HG02885 (cell line): ENCODE measurements at regions not wholly inside any gene's neighbourhood (a gene's known extent, or its start where the extent isn't known, plus 50 kb on each side); places are given as distances from the start of the nearest gene placed in this dataset.

Experiments
- ATAC-seq: cut with Tn5 transposase; IDR thresholded peaks from one replicate; pipeline ENCODE4 v1.9.1; 2021; ENCODE audit warnings: mild to moderate bottlenecking; ENCODE audit not compliant: unreplicated experiment, poor library complexity

DNA sequence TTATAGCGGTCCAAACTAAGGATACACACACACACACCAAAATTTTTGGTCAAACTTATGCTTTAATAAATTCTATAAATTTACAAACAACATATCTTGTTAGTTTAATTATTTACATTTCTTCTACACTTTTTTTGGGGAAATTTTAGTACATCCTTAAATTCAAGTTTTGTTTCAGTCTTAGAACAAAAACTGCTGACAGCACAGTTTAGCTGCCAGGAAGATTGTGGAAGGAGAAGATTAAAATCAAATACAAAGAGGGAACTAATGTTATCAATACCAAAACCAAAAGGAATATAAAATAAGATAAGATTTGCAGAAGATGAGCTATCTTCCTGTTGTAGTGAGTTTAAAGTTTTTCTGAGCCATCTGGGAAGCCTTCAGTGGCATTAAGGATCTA lies 368.8 kb downstream of the AASDHPPT start:
- ATAC-seq: no peak

DNA sequence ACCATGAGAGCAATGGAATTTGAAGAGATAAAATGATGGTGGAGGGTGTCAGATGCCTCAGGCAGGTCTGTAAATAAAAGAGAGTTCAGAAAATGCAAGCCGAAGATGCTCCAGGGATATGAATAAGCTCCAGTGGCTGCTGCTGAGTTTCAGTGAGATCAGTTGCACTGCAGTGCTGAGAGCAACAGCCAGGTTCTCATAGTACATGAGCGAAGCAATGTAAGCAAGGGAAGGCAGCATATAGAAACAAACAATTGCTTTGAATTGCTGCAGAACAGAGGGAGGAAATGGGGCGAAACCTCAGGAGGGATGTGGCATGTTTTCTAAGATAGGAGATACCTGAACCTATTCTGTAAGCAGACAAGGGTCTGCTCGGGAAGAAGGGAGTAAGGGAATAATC lies 369.5 kb downstream of the AASDHPPT start:
- ATAC-seq: no peak

DNA sequence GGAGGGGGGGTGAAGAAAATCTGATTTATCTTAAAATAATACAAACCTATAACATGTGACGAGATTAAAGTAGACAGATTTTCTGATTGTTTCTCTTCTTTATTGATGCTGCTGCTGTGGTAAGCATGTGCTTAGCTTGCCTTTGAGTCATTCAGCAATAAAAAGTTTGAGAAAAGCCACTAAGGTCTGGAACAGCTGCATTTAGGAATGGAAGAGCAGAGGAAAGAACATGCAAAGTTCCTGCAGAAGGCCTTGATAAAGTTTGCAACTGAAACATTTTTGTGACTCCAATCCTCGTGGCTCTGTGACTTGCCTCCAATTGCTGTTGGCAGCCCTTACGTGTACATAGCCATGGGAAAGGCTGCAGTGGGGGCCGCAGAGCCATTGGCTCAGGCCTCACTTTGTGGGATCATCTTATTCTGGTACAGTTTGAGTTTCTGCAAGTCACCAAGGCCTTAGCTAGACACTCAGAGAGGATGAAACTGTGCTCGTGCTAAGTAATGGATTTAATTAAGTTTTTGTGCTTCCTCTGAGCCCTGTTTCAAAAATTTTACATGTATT lies 370.2 kb downstream of the AASDHPPT start:
- no peak for ATAC-seq

DNA sequence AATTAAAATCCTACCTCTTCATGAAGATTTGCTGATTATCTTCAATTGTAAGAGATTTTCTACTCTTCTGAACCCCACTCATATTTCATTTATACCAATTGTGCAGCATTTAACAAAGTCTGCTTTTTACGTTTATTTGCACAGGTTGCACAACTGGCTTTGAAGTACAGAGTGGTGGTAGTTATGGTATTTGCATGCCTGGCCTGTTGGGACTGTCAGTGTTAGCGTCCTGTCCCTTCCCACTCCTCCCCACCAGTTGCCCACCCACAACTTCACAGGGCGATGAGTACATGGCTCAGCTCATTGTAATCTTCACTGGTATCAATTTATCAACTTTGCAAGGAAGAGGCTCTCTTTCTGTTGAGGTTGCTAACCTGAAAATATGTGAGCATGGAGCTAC lies 372.3 kb downstream of the AASDHPPT start:
- ATAC-seq: no peak

DNA sequence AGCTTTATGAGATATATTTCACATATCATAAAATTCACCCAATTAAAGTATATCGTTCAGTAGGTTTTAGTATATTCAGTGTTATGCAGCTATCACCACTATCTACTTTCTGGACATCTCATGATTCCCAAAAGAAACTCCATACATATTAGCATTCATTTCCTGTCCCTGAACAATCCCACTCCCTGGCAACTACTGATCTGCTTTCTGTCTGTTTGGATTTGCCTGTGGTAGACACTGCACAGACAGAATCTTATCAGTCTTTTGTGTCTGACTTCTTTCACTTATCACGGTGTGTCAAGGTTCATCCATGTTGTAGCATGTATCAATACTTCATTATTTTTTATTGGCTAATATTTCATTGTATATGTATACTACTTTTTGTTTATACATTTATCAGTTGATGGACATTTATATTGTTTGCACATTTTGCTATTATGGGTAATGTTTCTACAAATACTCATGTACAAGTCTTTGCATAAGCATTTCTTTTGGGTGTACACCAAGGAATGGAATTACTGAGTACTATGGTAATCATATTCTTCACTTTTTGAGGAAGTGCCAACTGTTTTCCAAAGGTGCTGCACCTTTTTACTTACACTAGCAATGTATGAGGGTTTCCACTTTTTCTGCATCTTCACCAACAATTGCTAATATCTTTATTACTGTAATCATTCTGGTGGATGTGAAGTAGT lies 373.9 kb downstream of the AASDHPPT start:
- no peak for ATAC-seq

DNA sequence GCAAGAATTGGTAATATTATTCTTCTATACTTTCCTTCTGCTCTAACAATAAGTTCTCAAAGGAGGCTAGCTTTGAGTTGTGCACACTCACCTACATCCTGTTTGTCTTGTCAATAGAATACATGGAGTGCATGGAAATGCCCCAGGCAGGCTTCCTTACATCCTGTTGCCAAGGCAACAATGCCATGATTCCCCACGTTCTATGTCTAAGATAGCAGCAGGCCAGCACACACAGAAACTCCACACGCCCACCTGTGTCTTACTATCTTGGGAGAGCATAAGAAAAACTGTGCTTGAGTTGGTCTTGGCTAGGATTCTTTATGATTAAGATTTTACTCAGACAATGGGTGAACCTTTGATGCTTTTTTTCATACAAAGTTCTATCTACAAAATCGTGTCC lies 379.2 kb downstream of the AASDHPPT start:
- ATAC-seq: no peak

DNA sequence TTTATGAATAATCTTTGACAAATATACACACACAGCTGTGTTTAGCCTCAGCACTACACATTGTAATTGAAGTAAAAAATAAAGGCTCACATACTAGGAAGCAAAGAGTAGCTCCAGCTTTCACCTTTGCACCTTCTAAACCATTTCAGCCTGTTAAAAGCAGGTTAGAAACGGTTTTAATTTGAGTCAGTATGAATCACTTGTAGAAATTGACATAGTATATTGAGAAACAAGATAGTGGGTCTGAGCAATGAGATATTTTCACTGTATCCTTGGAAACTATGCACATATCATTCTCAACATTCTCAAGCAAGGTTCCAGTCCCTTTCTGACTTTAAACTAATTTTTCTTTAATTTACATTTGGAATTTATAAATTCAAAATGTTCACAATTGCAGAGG lies 380.3 kb downstream of the AASDHPPT start:
- ATAC-seq: no peak

DNA sequence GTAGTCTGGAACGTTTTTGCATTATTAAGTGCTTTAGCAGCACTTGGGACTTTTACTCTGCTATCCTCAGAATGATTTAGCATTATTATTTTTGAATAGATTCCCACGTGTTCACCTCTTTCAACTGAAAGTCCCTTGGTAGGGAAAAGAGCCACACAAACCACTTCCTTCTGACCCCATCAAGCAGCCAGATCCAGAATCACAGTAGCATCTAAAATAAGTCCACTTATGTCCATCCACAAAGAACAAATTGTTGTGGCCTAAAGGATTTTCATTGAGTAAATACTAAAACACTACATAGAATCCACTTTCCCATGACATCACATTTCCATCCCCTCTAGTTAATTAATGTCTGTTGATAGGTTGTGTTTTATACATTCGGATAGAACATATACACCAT lies 381.7 kb downstream of the AASDHPPT start:
- ATAC-seq: no peak

DNA sequence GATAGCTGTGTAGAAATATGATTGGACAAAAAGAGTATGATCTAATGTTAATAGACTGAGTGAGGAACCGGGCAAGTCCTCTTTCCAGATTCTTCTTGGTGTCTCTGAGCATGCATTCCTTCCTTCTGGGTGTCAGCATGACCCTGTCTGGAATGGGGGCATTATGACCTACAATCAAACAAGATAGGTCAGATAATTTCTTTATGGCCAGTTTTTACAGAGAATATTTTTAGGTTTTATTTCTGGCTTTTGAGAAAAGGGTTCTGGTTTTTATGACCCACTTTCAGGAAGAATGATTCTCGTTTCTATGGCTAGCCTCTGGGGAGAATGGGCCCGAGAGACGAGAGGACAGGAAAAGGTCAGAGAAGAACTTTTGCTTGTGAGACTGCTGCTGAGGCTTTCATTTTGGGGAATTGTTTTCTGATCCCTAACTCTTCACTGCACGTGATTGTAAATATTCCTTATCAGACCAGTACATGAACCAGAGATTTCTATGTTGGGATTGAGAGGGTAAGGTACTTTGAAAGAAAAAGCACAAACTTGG lies 383.8 kb downstream of the AASDHPPT start:
- ATAC-seq: no peak

DNA sequence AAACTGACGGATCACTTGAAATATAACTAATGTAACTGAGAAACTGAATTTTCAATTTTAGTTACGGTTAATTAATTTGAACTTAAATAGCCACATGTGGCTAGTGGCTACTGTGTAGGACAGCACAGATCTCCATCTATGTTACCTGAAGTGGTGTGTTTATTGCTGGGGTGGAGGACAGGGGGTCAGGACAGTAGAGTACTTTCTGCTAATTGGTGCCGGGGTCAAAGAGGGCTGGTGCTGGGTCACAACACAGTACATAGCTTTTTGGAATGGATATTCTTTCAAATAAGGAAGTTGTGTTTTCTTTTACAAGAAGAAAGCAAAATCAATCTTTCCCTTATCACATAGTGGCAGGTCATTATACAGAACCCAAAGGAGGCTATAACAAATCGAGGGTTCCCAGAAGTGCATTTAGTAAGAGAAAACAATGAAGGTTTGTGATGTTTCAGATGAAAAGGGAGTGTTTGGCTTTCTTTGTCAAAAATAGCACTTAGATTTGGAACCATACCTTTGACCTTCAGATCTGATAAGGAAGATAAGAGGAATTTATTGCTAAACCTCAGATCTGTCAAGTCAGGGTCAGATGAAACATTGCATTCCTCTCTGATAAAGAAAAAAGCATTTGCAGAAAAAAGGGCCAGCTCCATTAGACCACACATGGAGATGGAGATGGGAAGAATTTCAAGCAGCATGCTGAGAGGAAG lies 384.5 kb downstream of the AASDHPPT start:
- ATAC-seq: no peak

DNA sequence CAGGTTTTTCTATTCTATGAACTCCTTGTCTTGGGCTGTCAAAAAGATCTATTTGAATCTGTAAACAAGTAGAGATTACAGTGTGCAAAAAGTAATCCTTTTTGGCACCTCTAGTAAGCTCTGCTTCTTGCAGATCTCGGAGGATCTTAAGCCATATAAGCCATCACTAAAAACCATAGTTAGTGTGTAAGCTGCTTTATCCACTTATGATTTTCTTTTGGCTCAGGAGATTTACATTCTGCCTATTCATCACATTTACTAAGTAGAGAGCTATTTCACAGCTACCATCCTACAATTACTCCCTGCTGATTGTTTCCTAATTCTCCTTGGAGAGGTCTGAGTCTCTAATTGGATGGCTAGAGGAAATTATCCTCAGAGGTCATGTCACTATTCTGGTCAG lies 385.7 kb downstream of the AASDHPPT start:
- ATAC-seq: no peak

DNA sequence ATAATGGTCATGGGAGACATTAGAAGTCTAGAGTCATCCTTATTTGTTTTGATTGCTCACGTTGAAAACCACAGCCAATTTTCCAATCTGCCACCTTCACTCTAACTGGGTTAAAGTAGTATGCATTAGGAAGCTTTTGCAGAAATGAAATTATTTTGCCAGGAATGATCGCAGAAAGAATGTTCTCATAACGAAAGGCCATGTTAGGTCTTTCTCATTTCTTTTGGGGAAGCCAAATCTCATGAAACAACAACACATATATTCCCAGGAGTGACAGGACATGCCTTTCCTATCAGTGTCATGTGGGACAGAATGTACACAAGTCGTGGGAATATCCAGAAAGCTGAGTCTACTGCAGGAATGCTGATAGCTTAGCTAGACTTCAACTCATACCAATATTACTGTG lies 386.3 kb downstream of the AASDHPPT start:
- ATAC-seq: no peak

DNA sequence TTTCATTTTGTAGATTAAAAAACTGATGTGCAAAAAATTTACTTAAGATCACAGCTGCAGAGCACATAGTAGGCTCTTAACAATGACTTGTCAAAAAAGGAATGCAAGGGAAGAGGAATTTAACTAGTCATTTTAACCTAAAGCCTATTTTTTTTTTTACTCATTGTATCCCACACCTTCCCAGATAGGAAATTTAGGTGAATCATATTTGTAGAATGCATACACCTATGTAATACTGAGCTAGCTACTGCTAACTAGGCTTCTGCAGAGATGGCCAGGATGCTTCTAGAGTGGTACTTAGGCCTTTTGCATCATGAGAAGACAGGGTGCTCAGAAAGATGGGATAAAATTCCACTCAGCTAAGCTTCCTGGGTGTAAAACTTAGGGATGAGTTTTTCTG lies 387.3 kb downstream of the AASDHPPT start:
- no peak for ATAC-seq

DNA sequence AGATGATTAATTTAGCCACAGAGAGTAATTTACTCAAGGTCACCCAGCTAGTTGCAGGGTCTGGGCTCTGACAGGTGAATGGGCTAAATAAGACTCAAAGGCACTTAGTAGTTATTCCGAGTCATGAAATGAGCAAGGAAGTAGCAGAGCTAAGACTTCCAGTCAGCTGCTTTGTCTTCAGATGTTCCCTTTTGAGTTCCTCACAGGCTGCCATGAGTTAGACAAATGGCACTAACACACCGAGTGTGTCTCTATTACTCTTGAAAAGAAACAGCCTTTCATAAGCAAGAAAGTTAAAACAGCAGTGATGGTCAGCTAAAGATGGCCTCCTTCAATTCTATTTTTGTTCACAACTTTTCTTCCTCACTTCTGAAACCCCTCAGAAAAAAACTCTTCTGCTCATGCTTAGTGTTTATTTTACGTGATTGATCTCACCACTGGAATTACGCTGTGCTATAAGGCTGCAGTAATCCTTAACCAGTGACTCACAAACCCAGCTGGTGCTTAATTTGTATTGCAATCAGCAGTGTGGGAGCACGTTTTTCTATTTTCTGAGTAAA lies 389.1 kb downstream of the AASDHPPT start:
- ATAC-seq: no peak

DNA sequence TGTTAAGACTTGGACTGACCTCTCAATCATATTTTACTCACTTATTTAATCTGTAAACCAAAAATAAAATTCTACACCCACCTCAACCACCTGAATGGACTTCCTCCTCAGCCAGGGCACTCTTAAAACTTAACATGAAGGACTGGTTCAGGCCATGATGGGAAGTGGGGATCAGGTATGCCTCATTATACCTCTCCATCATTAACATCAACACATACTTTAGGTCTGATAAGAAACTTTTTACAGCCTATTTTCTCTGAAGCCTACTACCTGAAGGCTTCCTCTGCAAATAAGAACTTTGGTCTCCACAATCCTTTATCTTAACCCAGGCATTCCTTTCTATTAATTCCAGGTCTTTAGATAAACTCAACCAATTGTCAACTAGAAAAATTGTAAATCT lies 390.0 kb downstream of the AASDHPPT start:
- ATAC-seq: no peak

DNA sequence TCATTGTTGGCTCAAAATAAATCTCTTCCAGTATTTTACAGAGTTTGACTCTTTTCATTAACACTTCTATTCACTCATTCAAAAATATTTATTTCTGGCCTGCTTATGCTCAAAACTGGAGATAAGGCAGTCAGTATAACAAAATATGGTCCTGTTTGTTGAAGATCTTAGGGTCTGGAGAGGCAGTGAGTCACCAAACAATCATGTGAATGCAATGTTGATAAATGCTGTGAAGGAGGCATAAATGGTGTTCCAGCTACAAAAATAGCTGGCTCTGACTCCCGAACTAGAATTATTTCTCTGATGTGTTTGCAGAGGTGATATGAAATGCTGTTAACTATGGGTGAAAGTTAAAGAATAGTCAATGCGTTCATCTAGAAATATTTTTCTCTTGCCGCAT lies 390.6 kb downstream of the AASDHPPT start:
- ATAC-seq: no peak

DNA sequence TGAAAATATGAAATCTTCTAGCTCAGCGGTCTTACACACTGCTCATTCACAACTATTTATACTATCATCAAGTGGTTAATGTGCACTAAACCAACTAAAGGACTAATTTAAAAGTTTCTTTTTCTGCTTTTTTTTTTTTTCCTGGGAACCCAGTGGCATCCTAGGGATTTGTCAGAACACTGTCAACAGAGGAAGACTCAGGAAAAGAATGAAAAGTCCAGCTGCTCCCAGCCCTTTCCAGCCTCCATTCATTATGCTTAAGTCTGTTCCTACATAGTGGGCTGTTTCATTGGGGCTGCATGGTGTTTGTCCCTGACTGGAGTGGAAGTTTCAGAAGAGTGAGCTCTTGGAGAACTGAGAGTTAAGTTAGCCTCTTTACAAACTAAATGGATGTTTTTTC lies 391.1 kb downstream of the AASDHPPT start:
- ATAC-seq: no peak

DNA sequence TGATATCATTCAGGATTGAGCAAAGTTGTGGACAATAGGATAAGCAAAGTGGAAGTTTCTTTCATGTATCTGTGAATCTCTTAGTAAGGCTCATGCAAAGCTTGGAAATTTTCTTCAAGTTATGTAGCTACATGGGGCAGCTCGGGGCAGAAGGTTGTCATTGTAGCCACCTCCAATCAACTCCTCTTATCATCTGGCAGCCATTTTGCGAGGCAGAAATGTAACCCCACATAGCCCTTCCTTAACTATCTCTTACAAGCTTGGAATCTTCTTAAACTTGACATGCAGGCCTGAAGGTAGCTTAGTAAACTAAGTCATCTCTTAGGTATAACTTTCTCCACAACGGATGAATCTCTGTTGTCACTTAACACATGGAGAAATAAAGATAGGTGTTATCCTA lies 392.8 kb downstream of the AASDHPPT start:
- no peak for ATAC-seq

DNA sequence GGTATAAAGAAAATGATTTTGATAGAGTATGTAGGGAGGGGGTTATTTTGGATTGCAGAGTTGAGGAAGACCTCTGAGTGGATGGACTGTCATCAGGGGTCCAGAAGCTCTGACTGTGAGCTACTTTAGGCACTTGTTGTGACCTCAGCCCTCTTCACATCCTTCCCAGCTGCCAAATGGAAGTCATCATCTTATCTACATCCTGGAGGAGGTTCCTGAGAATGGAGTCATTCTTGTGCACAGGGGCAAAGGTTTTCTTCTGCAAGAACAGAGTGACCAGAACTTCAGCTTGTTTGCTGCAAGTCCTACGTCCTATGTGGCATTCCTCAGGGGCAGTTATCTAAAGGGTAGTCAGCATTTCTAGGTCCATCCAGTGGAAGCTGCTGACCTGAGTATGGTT lies 393.8 kb downstream of the AASDHPPT start:
- no peak for ATAC-seq

DNA sequence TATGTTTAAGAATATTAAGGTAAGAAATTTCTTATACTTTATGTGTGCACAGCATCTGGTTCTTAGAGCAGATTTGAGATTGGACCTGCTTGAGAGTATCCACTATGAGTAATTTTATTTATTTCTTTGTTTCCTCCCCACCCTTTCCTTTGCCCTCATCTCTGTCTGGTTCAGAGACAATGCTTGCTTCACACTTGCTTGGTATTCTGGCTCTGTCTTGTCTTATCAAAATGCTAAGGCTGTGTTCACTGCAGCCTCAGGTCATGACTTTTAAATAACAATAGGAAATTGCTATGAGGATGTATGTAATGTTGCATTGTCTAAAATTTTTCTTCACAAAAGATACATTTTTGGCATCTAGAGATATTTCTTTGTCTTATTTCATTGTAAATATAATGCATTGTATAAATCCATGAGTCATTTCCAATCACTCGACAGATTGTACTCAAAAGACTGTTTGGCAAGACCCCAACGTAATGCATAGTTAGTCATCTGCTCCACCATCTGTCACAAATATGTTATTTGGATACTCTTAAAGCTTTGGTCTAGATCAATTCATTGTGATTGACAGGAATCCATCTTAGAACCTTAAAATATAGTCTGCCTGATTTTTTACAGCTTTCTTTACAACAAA lies 395.7 kb downstream of the AASDHPPT start:
- no peak for ATAC-seq

DNA sequence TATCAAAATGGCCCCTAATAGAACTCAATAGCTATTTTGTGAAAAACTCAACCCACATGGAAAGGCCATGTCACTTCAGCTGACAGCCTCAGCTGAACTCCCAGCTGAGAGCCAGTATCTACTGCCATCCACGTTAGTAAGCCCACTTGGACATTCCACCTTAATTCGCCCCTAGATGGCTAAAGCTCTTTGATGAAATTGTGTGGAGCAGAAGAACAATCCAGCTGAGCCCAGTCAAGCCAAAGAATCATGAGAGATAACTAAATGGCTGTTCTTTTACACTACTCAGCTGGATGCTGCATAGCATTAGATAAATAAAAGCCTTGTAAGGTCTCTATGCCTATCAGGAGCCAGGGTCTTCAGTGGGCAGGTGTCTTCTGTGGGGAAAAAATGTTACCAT lies 396.8 kb downstream of the AASDHPPT start:
- no peak for ATAC-seq
